ENCODE measurements at regions not wholly inside any gene's neighbourhood (a gene's known extent, or its start where the extent isn't known, plus 50 kb on each side); places are given as distances from the start of the nearest gene placed in this dataset.

GRCh38 chr19:27741236-27741635, 1471.7 kb downstream of the UQCRFS1 start:
- TF ChIP-seq, protein P1, sequence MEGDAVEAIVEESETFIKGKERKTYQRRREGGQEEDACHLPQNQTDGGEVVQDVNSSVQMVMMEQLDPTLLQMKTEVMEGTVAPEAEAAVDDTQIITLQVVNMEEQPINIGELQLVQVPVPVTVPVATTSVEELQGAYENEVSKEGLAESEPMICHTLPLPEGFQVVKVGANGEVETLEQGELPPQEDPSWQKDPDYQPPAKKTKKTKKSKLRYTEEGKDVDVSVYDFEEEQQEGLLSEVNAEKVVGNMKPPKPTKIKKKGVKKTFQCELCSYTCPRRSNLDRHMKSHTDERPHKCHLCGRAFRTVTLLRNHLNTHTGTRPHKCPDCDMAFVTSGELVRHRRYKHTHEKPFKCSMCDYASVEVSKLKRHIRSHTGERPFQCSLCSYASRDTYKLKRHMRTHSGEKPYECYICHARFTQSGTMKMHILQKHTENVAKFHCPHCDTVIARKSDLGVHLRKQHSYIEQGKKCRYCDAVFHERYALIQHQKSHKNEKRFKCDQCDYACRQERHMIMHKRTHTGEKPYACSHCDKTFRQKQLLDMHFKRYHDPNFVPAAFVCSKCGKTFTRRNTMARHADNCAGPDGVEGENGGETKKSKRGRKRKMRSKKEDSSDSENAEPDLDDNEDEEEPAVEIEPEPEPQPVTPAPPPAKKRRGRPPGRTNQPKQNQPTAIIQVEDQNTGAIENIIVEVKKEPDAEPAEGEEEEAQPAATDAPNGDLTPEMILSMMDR (IDR thresholded peaks at IDR 0.05; ENCODE audit: insufficient read depth, low read length), result no peak
- TF ChIP-seq POLR2AphosphoS5 (IDR thresholded peaks at IDR 0.05; ENCODE audit: low read depth), result no peak
- no peak for TF ChIP-seq REST (IDR thresholded peaks at IDR 0.05; ENCODE audit: insufficient replicate concordance, low read depth)
